ENCODE measurements at regions not wholly inside any gene's neighbourhood (a gene's known extent, or its start where the extent isn't known, plus 50 kb on each side); places are given as distances from the start of the nearest gene placed in this dataset.

DNA sequence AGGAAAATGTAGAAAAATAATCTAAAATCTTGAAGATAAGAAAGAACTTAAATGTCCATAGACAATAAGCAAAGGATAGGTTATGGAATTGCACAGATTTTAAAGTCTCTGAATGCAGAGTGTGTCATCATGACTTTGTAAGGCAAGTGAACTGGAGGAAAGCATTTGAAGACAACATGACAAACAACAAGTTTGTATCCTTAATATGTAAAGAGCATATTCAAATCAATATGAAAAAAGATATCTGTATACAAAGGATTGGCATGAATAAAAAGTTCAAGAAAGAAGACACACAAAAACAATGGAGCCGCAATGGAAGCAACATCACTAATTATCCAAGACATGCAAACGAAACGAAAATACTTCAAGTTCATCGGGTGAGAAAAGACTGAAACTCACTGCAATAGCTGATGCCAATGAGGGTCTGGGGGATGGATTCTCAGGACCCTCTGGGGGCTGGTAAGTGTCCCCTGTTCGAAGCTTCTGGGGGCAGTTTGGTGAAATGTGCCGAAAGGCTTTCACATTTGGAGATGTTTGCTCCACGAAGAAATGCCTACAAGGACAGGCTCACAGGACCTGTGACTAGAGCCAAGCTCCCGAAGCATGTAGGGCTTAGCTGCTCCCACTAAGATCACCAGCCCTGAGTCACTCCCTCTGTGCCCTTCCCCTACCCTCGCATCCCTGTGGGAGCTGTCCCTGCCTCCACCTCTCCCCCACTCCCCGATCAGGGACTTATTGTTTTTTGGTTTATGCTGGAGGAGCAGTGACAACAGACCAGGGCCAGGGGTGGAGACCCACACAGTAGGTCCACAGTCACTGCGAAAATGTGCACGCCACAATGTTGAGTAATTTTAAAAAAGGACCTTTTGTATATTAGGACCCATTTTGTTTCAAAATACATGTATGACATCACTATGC lies 345.7 kb upstream of the SFSWAP start:
- TF ChIP-seq POLR2AphosphoS5 (IDR thresholded peaks at IDR 0.05; ENCODE audit: low read depth, low read length) (no peak), SIN3A (IDR thresholded peaks at IDR 0.05; ENCODE audit: borderline replicate concordance, insufficient read depth, low read length) (no peak), FOXP2 (optimal IDR thresholded peaks at IDR 0.05; ENCODE audit: borderline replicate concordance, extremely low read depth, extremely low read length, insufficient read depth) (no peak), TAF1 (IDR thresholded peaks at IDR 0.05; ENCODE audit: borderline replicate concordance, insufficient read depth, low read length) (no peak)
- TF ChIP-seq, protein P1, sequence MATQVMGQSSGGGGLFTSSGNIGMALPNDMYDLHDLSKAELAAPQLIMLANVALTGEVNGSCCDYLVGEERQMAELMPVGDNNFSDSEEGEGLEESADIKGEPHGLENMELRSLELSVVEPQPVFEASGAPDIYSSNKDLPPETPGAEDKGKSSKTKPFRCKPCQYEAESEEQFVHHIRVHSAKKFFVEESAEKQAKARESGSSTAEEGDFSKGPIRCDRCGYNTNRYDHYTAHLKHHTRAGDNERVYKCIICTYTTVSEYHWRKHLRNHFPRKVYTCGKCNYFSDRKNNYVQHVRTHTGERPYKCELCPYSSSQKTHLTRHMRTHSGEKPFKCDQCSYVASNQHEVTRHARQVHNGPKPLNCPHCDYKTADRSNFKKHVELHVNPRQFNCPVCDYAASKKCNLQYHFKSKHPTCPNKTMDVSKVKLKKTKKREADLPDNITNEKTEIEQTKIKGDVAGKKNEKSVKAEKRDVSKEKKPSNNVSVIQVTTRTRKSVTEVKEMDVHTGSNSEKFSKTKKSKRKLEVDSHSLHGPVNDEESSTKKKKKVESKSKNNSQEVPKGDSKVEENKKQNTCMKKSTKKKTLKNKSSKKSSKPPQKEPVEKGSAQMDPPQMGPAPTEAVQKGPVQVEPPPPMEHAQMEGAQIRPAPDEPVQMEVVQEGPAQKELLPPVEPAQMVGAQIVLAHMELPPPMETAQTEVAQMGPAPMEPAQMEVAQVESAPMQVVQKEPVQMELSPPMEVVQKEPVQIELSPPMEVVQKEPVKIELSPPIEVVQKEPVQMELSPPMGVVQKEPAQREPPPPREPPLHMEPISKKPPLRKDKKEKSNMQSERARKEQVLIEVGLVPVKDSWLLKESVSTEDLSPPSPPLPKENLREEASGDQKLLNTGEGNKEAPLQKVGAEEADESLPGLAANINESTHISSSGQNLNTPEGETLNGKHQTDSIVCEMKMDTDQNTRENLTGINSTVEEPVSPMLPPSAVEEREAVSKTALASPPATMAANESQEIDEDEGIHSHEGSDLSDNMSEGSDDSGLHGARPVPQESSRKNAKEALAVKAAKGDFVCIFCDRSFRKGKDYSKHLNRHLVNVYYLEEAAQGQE (IDR thresholded peaks at IDR 0.05; ENCODE audit: insufficient read depth in 1 of 2, low read depth in 2 of 2, low read length in 2 of 2) = no peak

DNA sequence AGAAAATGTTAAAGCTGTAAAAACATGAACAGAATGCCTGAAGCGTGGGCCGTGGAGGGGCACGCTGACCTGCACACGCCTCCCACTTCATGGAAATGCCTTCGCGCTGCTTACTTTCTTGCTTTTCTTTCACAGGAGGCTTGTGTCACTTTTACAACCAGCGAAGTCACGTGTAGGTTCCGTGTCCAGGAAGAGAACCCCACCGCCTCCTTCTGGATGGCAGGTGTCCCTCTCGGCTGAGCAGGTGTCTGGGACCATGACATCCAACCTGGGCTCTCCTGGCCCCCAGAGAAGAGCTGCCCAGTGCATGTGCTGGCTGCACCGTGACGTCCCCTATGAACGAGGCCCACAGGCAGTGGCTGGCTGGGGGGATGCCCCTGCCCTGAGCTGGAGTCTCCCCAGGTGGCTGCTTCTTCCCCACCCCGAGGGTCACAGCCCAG lies 345.0 kb upstream of the SFSWAP start:
- TF ChIP-seq TAF1 (IDR thresholded peaks at IDR 0.05; ENCODE audit: borderline replicate concordance, insufficient read depth, low read length) = no peak
- TF ChIP-seq SIN3A (IDR thresholded peaks at IDR 0.05; ENCODE audit: borderline replicate concordance, insufficient read depth, low read length) = no peak
- TF ChIP-seq, protein P1 (IDR thresholded peaks at IDR 0.05; ENCODE audit: insufficient read depth in 1 of 2, low read depth in 2 of 2, low read length in 2 of 2) = no peak
- TF ChIP-seq FOXP2 (optimal IDR thresholded peaks at IDR 0.05; ENCODE audit: borderline replicate concordance, extremely low read depth, extremely low read length, insufficient read depth) = no peak
- no peak for TF ChIP-seq POLR2AphosphoS5 (IDR thresholded peaks at IDR 0.05; ENCODE audit: low read depth, low read length)

DNA sequence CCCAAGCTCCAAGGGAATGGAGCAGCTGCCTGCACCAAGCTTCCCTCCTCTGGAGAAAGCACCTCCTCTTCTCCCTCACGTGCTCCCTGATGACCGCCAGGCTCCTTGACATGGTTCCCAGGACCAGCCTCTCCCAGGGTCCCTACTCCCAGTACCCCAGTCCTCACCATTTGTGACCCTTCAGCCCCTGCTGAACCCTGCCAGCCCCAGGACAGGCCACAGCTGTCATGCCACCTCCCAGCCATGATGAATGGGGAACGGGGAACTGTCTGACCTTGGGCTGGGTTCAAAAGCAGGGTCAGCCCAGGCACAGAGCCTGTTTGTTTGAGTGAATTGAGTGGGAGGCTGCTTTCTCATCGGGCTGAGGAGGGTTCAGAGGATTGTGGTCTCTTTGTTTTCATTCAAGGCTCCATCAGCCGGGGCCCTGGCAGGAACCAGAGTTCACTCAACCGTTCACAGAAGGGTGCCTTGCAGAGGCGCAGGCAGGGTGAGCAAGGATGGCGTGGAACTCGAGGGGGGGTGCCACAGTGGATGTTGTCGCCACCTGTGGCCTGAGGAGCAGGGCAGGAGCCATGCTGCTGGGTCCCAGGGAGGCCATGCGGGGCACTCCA lies 344.5 kb upstream of the SFSWAP start:
- TF ChIP-seq POLR2AphosphoS5 (IDR thresholded peaks at IDR 0.05; ENCODE audit: low read depth, low read length) (no peak), FOXP2 (optimal IDR thresholded peaks at IDR 0.05; ENCODE audit: borderline replicate concordance, extremely low read depth, extremely low read length, insufficient read depth) (no peak), SIN3A (IDR thresholded peaks at IDR 0.05; ENCODE audit: borderline replicate concordance, insufficient read depth, low read length) (no peak), TAF1 (IDR thresholded peaks at IDR 0.05; ENCODE audit: borderline replicate concordance, insufficient read depth, low read length) (no peak)
- TF ChIP-seq, protein P1 (IDR thresholded peaks at IDR 0.05; ENCODE audit: insufficient read depth in 1 of 2, low read depth in 2 of 2, low read length in 2 of 2) = no peak

DNA sequence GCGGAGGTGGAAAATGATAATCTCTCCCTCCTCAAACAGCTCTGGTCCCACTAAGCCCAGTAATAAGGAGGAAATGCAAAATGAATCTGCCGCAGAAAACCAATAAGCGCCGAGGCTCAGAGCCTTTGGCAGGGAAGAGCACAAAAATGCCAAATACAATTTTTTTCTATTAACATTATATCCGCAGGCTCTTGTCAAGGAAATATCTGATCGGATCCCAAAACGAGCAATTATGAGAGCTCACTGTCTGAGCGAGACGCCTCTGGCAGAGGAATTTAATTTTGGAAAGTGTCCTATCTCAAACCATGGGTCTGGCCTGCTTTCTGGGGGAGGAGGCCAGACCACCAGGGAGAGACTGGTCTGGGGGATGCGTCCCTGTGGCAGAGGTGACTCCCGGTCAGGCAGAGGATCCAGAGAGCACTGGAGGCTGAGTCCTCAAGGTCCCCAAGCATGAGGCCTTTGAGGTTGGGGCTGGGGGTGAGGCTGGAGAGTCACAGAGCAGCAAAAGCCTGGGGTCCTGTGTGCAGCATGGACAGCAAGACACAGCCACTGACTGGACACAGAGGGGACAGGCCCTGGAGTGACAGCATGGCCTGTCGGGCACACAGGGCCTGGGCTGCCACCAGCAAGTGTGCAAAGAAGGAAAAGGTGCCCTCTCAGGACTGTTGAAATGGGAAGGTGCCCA lies 342.8 kb upstream of the SFSWAP start:
- TF ChIP-seq TAF1 (IDR thresholded peaks at IDR 0.05; ENCODE audit: borderline replicate concordance, insufficient read depth, low read length) = no peak
- TF ChIP-seq, protein P1 (IDR thresholded peaks at IDR 0.05; ENCODE audit: insufficient read depth in 1 of 2, low read depth in 2 of 2, low read length in 2 of 2) = no peak
- no peak for TF ChIP-seq FOXP2 (optimal IDR thresholded peaks at IDR 0.05; ENCODE audit: borderline replicate concordance, extremely low read depth, extremely low read length, insufficient read depth)
- TF ChIP-seq SIN3A (IDR thresholded peaks at IDR 0.05; ENCODE audit: borderline replicate concordance, insufficient read depth, low read length) = no peak

Measured in PFSK-1 (cell line).